ENCODE measurements at regions not wholly inside any gene's neighbourhood (a gene's known extent, or its start where the extent isn't known, plus 50 kb on each side); places are given as distances from the start of the nearest gene placed in this dataset.
"Not testable (repeated sequence)": the region's sequence is repeated elsewhere in the genome, so short reads cannot be mapped to it uniquely, and the experiment has no call there.

DNA sequence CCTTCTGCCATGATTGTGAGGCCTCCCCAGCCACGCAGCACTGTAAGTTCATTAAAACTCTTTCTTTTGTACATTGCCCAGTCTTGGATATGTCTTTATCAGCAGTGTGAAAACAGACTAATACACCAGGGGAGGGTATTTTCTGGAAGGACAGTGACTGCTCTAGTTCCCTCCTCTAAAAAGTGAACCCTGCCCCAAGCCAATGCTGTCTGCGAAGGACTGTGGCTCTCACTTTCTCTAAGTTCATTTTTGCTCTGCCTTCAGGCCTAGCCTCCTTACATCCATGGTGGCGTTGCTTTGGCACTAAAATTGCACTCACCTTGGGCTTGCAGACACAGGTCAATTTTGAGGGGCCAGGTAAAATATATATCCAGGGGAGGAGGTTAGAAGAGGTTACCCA, 323.0 kb downstream of the VRK1 start:
- WGBS (ENCODE audit: insufficient coverage, insufficient read length) = no CpG with 5 or more reads among the region's 3 CpGs
- H3K4me3 ChIP-seq (ENCODE audit: low read length) = no peak overlapping the region
- DNase-seq (ENCODE audit: low read depth, low spot score) = no peak
- no peaks in the 10 kb centered on the region for H3K36me3 ChIP-seq (ENCODE audit: control insufficient read depth, insufficient read depth, low read length)
- H3K27me3 ChIP-seq (ENCODE audit: control insufficient read depth, insufficient read depth, low read length) = no peaks in the 10 kb centered on the region
- H3K4me1 ChIP-seq (ENCODE audit: control insufficient read depth, insufficient read depth, low read length) = no peaks in the 10 kb centered on the region
- no peaks in the 10 kb centered on the region for H3K9me3 ChIP-seq (ENCODE audit: control insufficient read depth, insufficient read depth, low read length)
- no peak overlapping the region for H3K27ac ChIP-seq (ENCODE audit: low read length)

DNA sequence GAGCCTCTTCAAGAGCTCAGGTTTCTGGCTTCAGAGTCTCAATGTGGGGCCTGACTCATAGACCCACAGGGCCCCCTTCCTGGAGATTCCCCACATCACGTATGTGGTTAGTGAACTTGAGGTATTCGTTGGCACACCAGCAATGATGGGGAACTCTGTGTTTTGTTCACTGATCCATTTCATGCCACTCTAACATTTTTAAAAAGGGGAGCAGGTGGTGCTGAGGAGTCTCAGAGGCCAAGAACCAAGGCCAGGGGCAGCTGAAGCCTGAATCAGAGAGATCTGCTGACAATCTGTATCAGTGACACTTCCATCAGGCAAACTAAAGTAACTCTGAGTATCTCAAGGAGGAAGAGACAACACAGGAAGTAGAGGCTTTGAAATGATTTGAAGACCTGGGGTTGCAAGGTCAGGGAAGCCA, 323.4 kb downstream of the VRK1 start:
- Histone ChIP-seq H3K9me3 (ENCODE audit: control insufficient read depth, insufficient read depth, low read length) (no peaks in the 10 kb centered on the region), H3K4me1 (ENCODE audit: control insufficient read depth, insufficient read depth, low read length) (no peaks in the 10 kb centered on the region), H3K27ac (ENCODE audit: low read length) (no peak overlapping the region), H3K27me3 (ENCODE audit: control insufficient read depth, insufficient read depth, low read length) (no peaks in the 10 kb centered on the region), H3K36me3 (ENCODE audit: control insufficient read depth, insufficient read depth, low read length) (no peaks in the 10 kb centered on the region), H3K4me3 (ENCODE audit: low read length) (no peak overlapping the region)
- no CpG with 5 or more reads among the region's 2 CpGs for WGBS (ENCODE audit: insufficient coverage, insufficient read length)
- no peak for DNase-seq (ENCODE audit: low read depth, low spot score)

DNA sequence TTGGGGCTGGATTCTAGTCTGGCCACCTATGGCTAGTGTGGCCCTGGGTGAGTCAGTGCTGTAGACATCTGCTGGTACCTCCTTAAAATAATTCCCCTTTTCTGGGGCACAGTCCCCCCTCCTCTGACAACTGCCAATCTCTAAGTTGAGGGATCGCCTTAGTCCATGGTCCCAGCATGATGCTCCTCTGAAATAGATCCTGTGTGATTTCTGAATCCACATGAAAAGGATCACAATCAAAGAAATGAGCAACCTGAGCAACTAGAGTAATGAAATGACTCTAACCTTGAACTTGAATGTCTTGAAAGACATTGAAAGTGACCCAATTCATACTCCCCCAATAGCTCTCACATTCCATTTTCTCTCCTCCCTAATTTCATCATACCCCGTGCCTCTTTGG, 332.5 kb downstream of the VRK1 start:
- H3K4me1 ChIP-seq (ENCODE audit: control insufficient read depth, insufficient read depth, low read length) = no peaks in the 10 kb centered on the region
- H3K4me3 ChIP-seq (ENCODE audit: low read length) = no peak overlapping the region
- H3K27ac ChIP-seq (ENCODE audit: low read length) = no peak overlapping the region
- DNase-seq (ENCODE audit: low read depth, low spot score) = no peak
- H3K27me3 ChIP-seq (ENCODE audit: control insufficient read depth, insufficient read depth, low read length) = no peaks in the 10 kb centered on the region
- H3K9me3 ChIP-seq (ENCODE audit: control insufficient read depth, insufficient read depth, low read length) = no peaks in the 10 kb centered on the region
- no CpG with 5 or more reads among the region's 2 CpGs for WGBS (ENCODE audit: insufficient coverage, insufficient read length)
- H3K36me3 ChIP-seq (ENCODE audit: control insufficient read depth, insufficient read depth, low read length) = no peaks in the 10 kb centered on the region

DNA sequence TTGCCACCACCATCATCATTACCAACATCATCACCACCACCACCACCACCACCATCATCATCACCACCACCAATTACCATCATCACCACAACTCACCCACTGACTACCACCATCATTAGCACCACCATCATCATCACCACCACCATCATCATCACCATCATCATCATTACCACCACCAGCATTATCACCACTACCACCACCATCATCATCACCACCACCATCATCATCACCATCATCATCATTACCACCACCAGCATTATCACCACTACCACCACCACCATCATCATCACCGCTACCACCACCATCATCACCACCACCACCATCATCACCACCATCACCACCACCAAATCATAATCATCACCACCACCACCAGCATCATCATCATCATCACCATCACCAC, 338.7 kb downstream of the VRK1 start:
- not testable (repeated sequence) for H3K9me3 ChIP-seq (ENCODE audit: control insufficient read depth, insufficient read depth, low read length); H3K27ac ChIP-seq (ENCODE audit: low read length); H3K4me3 ChIP-seq (ENCODE audit: low read length); DNase-seq (ENCODE audit: low read depth, low spot score); H3K27me3 ChIP-seq (ENCODE audit: control insufficient read depth, insufficient read depth, low read length); H3K4me1 ChIP-seq (ENCODE audit: control insufficient read depth, insufficient read depth, low read length); H3K36me3 ChIP-seq (ENCODE audit: control insufficient read depth, insufficient read depth, low read length)
- WGBS (ENCODE audit: insufficient coverage, insufficient read length) = no CpG with 5 or more reads among the region's 1 CpG

DNA sequence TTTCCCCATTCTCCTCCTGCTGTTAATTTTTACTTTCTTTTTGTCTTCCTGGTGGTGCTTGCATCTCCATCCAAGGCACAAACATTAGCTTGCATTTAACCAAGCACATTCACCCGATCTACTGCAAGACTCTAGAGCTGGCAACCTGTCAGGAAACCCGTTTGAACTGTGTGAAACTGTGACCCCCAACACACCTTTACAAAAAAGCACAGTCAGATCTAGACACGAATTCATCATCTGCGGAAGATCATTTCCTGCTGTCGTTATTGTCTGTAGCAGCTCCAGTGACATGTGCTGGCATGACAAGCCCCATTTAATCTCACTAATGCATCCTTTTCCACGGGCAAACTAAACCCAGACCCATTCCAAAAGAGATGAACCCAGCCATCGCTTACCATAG, 340.5 kb downstream of the VRK1 start:
- Histone ChIP-seq H3K27ac (ENCODE audit: low read length) (no peak overlapping the region), H3K27me3 (ENCODE audit: control insufficient read depth, insufficient read depth, low read length) (no peaks in the 10 kb centered on the region), H3K4me1 (ENCODE audit: control insufficient read depth, insufficient read depth, low read length) (no peaks in the 10 kb centered on the region), H3K4me3 (ENCODE audit: low read length) (no peak overlapping the region), H3K36me3 (ENCODE audit: control insufficient read depth, insufficient read depth, low read length) (no peaks in the 10 kb centered on the region), H3K9me3 (ENCODE audit: control insufficient read depth, insufficient read depth, low read length) (no peaks in the 10 kb centered on the region)
- no CpG with 5 or more reads among the region's 7 CpGs for WGBS (ENCODE audit: insufficient coverage, insufficient read length)
- DNase-seq (ENCODE audit: low read depth, low spot score) = no peak

DNA sequence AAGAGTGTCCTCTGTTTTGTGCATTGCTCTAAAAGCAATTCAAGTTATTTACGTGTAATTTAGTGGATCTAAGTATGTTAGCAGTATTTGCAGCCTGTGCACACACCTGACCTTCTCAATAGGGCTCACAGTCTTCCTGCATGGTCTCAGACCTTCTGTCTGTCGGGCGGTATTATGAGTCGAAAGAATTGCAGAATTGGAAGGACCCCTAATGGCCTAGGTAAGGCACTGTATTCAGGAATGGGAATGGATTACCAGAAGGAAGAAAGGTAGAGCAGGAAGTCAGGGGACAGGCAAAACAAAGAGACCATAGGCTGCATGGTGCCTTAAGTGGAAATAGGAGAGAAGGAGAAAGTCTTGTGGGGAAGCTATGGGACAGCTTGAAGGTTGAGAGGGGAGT, 341.6 kb downstream of the VRK1 start:
- no peaks in the 10 kb centered on the region for H3K27me3 ChIP-seq (ENCODE audit: control insufficient read depth, insufficient read depth, low read length)
- WGBS (ENCODE audit: insufficient coverage, insufficient read length) = no CpG with 5 or more reads among the region's 4 CpGs
- H3K4me1 ChIP-seq (ENCODE audit: control insufficient read depth, insufficient read depth, low read length) = no peaks in the 10 kb centered on the region
- H3K36me3 ChIP-seq (ENCODE audit: control insufficient read depth, insufficient read depth, low read length) = no peaks in the 10 kb centered on the region
- H3K4me3 ChIP-seq (ENCODE audit: low read length) = no peak overlapping the region
- no peaks in the 10 kb centered on the region for H3K9me3 ChIP-seq (ENCODE audit: control insufficient read depth, insufficient read depth, low read length)
- no peak for DNase-seq (ENCODE audit: low read depth, low spot score)
- no peak overlapping the region for H3K27ac ChIP-seq (ENCODE audit: low read length)

DNA sequence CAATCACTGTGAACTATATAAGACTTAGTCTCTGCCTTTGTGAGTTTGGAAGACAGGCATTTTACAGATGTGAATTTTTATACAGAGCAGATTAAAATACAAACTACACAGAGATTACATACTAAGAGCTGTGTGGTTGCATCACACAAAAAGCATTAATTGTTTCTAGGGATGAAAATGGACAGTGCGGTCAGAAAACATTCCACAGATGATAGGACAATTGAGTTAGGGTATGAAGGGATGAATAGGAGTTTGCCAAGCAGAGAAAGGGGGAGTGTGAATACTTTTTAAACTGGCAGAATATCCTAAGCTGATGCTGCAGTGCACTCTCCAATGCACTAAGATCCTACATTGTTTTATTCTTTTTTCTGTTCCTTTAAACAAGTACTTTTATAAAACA, 345.8 kb downstream of the VRK1 start:
- Histone ChIP-seq H3K27ac (ENCODE audit: low read length) (no peak overlapping the region), H3K4me3 (ENCODE audit: low read length) (no peak overlapping the region), H3K27me3 (ENCODE audit: control insufficient read depth, insufficient read depth, low read length) (no peaks in the 10 kb centered on the region), H3K36me3 (ENCODE audit: control insufficient read depth, insufficient read depth, low read length) (no peaks in the 10 kb centered on the region), H3K4me1 (ENCODE audit: control insufficient read depth, insufficient read depth, low read length) (no peaks in the 10 kb centered on the region), H3K9me3 (ENCODE audit: control insufficient read depth, insufficient read depth, low read length) (no peaks in the 10 kb centered on the region)
- WGBS (ENCODE audit: insufficient coverage, insufficient read length) = no CpG with 5 or more reads among the region's 1 CpG
- no peak for DNase-seq (ENCODE audit: low read depth, low spot score)

DNA sequence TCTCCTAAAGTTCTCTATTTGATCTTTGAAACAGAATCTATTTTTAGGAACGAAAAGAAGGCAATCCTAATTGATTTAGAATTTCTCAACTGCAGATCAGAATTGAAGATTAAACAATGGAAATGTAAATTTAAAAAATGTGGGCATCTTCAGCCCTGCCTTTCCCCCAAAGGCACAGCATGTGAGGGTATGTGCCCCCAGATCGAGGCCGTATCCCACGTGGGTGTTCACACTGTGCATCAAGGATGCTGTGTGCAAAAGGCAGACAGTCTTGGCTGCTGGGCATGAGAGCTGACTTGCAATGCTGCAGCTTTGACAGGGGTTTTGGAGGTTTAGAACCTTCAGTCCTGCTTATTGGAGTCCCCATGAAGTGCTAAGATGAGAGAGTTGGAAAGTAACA, 346.3 kb downstream of the VRK1 start:
- Histone ChIP-seq H3K27me3 (ENCODE audit: control insufficient read depth, insufficient read depth, low read length) (no peaks in the 10 kb centered on the region), H3K9me3 (ENCODE audit: control insufficient read depth, insufficient read depth, low read length) (no peaks in the 10 kb centered on the region), H3K4me3 (ENCODE audit: low read length) (no peak overlapping the region), H3K36me3 (ENCODE audit: control insufficient read depth, insufficient read depth, low read length) (no peaks in the 10 kb centered on the region), H3K27ac (ENCODE audit: low read length) (no peak overlapping the region), H3K4me1 (ENCODE audit: control insufficient read depth, insufficient read depth, low read length) (no peaks in the 10 kb centered on the region)
- no peak for DNase-seq (ENCODE audit: low read depth, low spot score)
- WGBS (ENCODE audit: insufficient coverage, insufficient read length) = no CpG with 5 or more reads among the region's 4 CpGs

DNA sequence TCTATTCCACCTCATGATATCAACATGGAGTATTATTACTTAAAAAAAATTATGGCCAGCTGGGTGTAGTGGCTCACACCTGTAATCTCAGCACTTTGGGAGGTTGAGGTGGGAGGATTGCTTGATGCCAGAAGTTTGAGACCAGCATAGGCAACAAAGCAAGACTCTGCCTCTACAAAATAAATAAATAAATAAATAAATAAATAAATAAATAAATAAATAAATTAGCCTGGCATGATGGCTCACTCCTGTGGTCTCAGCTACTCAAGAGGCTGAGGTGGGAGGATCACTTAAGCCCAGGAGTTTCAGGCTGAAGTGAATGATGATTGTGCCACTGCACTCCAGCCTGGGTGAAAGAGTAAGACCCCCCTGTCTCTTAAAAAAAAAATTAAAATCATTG, 350.8 kb downstream of the VRK1 start:
- not testable (repeated sequence) for H3K9me3 ChIP-seq (ENCODE audit: control insufficient read depth, insufficient read depth, low read length)

DNA sequence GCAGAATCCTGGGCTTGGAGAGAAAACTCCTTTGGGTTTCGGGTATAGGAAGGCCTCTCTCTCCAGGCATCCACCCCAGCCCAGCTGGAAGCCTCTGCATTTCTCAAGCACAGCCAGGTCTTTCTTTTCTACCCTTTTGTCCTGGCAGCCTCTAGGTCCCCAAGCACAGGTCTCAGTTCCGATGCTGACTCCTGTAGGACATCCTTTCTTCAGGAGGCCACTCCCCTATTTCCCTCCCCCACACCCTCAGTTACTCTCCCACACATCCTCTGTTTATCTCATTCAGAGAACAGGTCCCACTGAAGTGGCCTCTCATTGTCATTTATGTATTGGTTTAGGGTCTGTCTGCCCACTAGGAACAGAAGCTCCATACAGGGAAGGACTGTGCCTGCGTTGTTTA, 352.6 kb downstream of the VRK1 start:
- WGBS (ENCODE audit: insufficient coverage, insufficient read length) = no CpG with 5 or more reads among the region's 3 CpGs

More for the DNA sequence above, 350.8 kb downstream of the VRK1 start:
- not testable (repeated sequence) for H3K36me3 ChIP-seq (ENCODE audit: control insufficient read depth, insufficient read depth, low read length); H3K4me1 ChIP-seq (ENCODE audit: control insufficient read depth, insufficient read depth, low read length); H3K4me3 ChIP-seq (ENCODE audit: low read length); H3K27me3 ChIP-seq (ENCODE audit: control insufficient read depth, insufficient read depth, low read length); H3K27ac ChIP-seq (ENCODE audit: low read length); DNase-seq (ENCODE audit: low read depth, low spot score)

DNA sequence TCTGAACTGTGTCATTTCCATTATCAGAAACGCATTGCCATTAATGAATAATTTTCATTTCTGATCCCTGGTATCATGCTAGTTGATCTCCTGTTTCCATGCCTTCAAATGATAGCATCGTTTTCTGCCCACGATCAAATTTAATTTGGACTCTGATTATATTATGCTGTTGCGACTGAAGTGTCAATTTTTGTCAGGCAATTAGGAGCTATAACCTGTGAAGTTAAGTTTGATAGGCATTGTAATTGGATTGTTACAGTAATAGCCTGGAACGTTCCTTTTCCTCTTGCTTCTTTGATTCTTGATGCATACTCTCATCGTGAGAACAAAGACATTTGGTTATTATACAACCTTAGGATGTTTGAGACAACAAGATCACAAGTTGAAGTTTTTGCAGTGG, 356.3 kb downstream of the VRK1 start:
- H3K9me3 ChIP-seq (ENCODE audit: control insufficient read depth, insufficient read depth, low read length) = no peaks in the 10 kb centered on the region
- no CpG with 5 or more reads among the region's 6 CpGs for WGBS (ENCODE audit: insufficient coverage, insufficient read length)
- H3K4me3 ChIP-seq (ENCODE audit: low read length) = no peak overlapping the region
- H3K36me3 ChIP-seq (ENCODE audit: control insufficient read depth, insufficient read depth, low read length) = no peaks in the 10 kb centered on the region
- no peaks in the 10 kb centered on the region for H3K27me3 ChIP-seq (ENCODE audit: control insufficient read depth, insufficient read depth, low read length)
- H3K4me1 ChIP-seq (ENCODE audit: control insufficient read depth, insufficient read depth, low read length) = peaks cover 6% of the 10 kb centered on the region
- DNase-seq (ENCODE audit: low read depth, low spot score) = no peak
- H3K27ac ChIP-seq (ENCODE audit: low read length) = no peak overlapping the region

More for the DNA sequence above, 352.6 kb downstream of the VRK1 start:
- Histone ChIP-seq H3K27me3 (ENCODE audit: control insufficient read depth, insufficient read depth, low read length) (no peaks in the 10 kb centered on the region), H3K36me3 (ENCODE audit: control insufficient read depth, insufficient read depth, low read length) (no peaks in the 10 kb centered on the region), H3K4me1 (ENCODE audit: control insufficient read depth, insufficient read depth, low read length) (peaks cover 6% of the 10 kb centered on the region), H3K9me3 (ENCODE audit: control insufficient read depth, insufficient read depth, low read length) (no peaks in the 10 kb centered on the region), H3K27ac (ENCODE audit: low read length) (no peak overlapping the region), H3K4me3 (ENCODE audit: low read length) (no peak overlapping the region)
- no peak for DNase-seq (ENCODE audit: low read depth, low spot score)
